ENCODE measurements at regions not wholly inside any gene's neighbourhood (a gene's known extent, or its start where the extent isn't known, plus 50 kb on each side); places are given as distances from the start of the nearest gene placed in this dataset.

- no peaks in the 10 kb centered on the region for H4K20me1 ChIP-seq (ENCODE audit: insufficient read depth)
- H3K36me3 ChIP-seq (ENCODE audit: control insufficient read depth in 1 of 2, insufficient read depth in 2 of 2, low read length in 2 of 2), result no peaks in the 10 kb centered on the region
- H3K9ac ChIP-seq (ENCODE audit: low read length), result no peak overlapping the region
- no peak overlapping the region for H3K27ac ChIP-seq (ENCODE audit: low read depth, low read length)
- ChIA-PET POLR2A (no interaction called here), RAD21 (ENCODE audit: low non-redundant PET in 1 of 2, low total read pairs in 2 of 2, uncharacterized antibody in 2 of 2, unreplicated experiment in 2 of 2) (no interaction called here), CTCF (no interaction called here)
- no peak overlapping the region for H3K4me3 ChIP-seq (replicated peaks in 1 of 2; ENCODE audit: low read depth in 1 of 2, low read length in 2 of 2)
- H3K79me2 ChIP-seq (ENCODE audit: insufficient read depth, low read length), result no peaks in the 10 kb centered on the region
- no peak overlapping the region for H3K4me2 ChIP-seq (ENCODE audit: low read length)
- no TSS peak for BruUV-seq (replicated peaks)
- H3K27me3 ChIP-seq (ENCODE audit: insufficient read depth, low read length), result no peaks in the 10 kb centered on the region
- no peak for ATAC-seq
- H2AFZ ChIP-seq (ENCODE audit: low read depth, low read length, poor library complexity, severe bottlenecking), result no peak overlapping the region
- H3K9me2 ChIP-seq (ENCODE audit: insufficient read depth), result no peaks in the 10 kb centered on the region
- intact Hi-C loops (cut with micrococcal nuclease), result no loop called here
- TF ChIP-seq ZBTB33 (IDR thresholded peaks at IDR 0.05; ENCODE audit: extremely low read depth, insufficient replicate concordance, low read length), result no peak
- no peaks in the 10 kb centered on the region for H3K4me1 ChIP-seq (ENCODE audit: control insufficient read depth in 1 of 2, insufficient read depth in 2 of 2, low read length in 2 of 2)
- DNase-seq (ENCODE audit: low read depth, low spot score), result no peak
- no peaks in the 10 kb centered on the region for H3K9me3 ChIP-seq (ENCODE audit: control insufficient read depth in 1 of 2, insufficient read depth in 1 of 2, low read depth in 1 of 2, low read length in 2 of 2)
Observed at GRCh38 chr4:179977378-179977777, 2265.8 kb upstream of the TENM3 start.

- H3K4me2 ChIP-seq (ENCODE audit: low read length), result no peak overlapping the region
- no peaks in the 10 kb centered on the region for H3K4me1 ChIP-seq (ENCODE audit: control insufficient read depth in 1 of 2, insufficient read depth in 2 of 2, low read length in 2 of 2)
- no peaks in the 10 kb centered on the region for H3K27me3 ChIP-seq (ENCODE audit: insufficient read depth, low read length)
- ATAC-seq (no peak), DNase-seq (ENCODE audit: low read depth, low spot score) (no peak)
- H3K79me2 ChIP-seq (ENCODE audit: insufficient read depth, low read length), result no peaks in the 10 kb centered on the region
- ChIA-PET POLR2A (no interaction called here), CTCF (no interaction called here), RAD21 (ENCODE audit: low non-redundant PET in 1 of 2, low total read pairs in 2 of 2, uncharacterized antibody in 2 of 2, unreplicated experiment in 2 of 2) (no interaction called here)
- no peak overlapping the region for H3K27ac ChIP-seq (ENCODE audit: low read depth, low read length)
- no TSS peak for BruUV-seq (replicated peaks)
- no peaks in the 10 kb centered on the region for H4K20me1 ChIP-seq (ENCODE audit: insufficient read depth)
- intact Hi-C loops (cut with micrococcal nuclease), result no loop called here
- H2AFZ ChIP-seq (ENCODE audit: low read depth, low read length, poor library complexity, severe bottlenecking), result no peak overlapping the region
- no peaks in the 10 kb centered on the region for H3K9me3 ChIP-seq (ENCODE audit: control insufficient read depth in 1 of 2, insufficient read depth in 1 of 2, low read depth in 1 of 2, low read length in 2 of 2)
- no peaks in the 10 kb centered on the region for H3K36me3 ChIP-seq (ENCODE audit: control insufficient read depth in 1 of 2, insufficient read depth in 2 of 2, low read length in 2 of 2)
- no peaks in the 10 kb centered on the region for H3K9me2 ChIP-seq (ENCODE audit: insufficient read depth)
- no peak overlapping the region for H3K4me3 ChIP-seq (replicated peaks in 1 of 2; ENCODE audit: low read depth in 1 of 2, low read length in 2 of 2)
- H3K9ac ChIP-seq (ENCODE audit: low read length), result no peak overlapping the region
- TF ChIP-seq ATF3 (IDR thresholded peaks at IDR 0.05) (no peak), SIN3A (IDR thresholded peaks at IDR 0.05; ENCODE audit: low read depth) (no peak), POLR2A (IDR thresholded peaks at IDR 0.05; ENCODE audit: borderline replicate concordance, extremely low read depth, insufficient read depth, insufficient read length) (no peak), CEBPB (IDR thresholded peaks at IDR 0.05; ENCODE audit: low read depth) (no peak), ZNF274 (IDR thresholded peaks at IDR 0.05; ENCODE audit: low read depth, low read length) (no peak), ELF1 (IDR thresholded peaks at IDR 0.05; ENCODE audit: borderline replicate concordance, low read depth) (no peak), SRF (IDR thresholded peaks at IDR 0.05; ENCODE audit: low read depth) (no peak), POLR2AphosphoS5 (IDR thresholded peaks at IDR 0.05; ENCODE audit: low read depth, low read length) (no peak), TCF7L2 (IDR thresholded peaks at IDR 0.05; ENCODE audit: borderline replicate concordance, extremely low read depth, insufficient read depth, insufficient read length) (no peak), JUND (IDR thresholded peaks at IDR 0.05) (no peak), MAX (IDR thresholded peaks at IDR 0.05) (no peak), YY1 (IDR thresholded peaks at IDR 0.05; ENCODE audit: extremely low read depth, insufficient replicate concordance, low read depth, low read length) (no peak), ZFX (IDR thresholded peaks at IDR 0.05) (no peak), CBX3 (IDR thresholded peaks at IDR 0.05; ENCODE audit: low read depth) (no peak), EGR1 (IDR thresholded peaks at IDR 0.05; ENCODE audit: low read depth) (no peak), ZBTB33 (IDR thresholded peaks at IDR 0.05; ENCODE audit: extremely low read depth, insufficient replicate concordance, low read length) (no peak)
Observed at GRCh38 chr4:179981161-179981560, 2262.0 kb upstream of the TENM3 start.

Data from HCT116 (cell line).